ENCODE measurements at regions not wholly inside any gene's neighbourhood (a gene's known extent, or its start where the extent isn't known, plus 50 kb on each side); places are given as distances from the start of the nearest gene placed in this dataset.

DNA sequence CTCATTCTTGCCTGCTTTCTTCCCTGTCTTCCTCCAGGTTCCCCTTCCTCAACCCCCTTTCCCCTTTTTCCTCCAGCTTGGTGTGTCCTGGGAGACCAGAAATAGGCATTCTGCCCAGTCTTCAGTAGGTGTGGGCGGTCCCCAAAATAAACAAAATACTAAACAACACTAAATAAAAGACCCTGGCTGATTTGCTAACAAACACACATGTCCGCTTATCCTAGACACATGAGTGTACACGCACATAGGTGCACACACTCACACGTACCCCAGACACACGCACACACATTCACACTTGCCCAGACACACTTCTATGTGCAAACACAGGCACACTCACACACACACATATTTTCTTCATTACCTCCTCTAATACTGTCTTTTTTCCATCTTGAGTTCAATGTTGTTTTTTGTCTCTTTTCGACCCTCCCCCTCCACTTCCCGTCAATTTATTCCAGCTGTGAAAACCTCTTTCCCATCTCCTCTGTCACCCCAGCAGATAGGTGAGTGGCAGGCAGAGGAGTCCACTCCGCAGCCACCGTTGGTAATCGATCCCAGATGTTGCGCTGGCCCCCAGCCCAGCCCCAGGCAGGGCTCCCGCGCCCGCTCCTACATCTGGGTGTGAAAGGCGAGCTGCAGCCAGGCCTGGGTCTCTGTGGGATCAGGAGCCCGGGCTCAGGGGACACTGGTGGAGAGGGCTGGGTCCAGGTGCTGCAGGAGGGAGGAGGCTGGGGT, 56.9 kb upstream of the FOXP4 start:
- H3K9me3 Mint-ChIP-seq = no peaks in the 10 kb centered on the region
- peaks cover 34% of the 10 kb centered on the region for H3K27me3 Mint-ChIP-seq
- no peak overlapping the region for H3K4me3 Mint-ChIP-seq
- no peaks in the 10 kb centered on the region for H3K4me1 Mint-ChIP-seq (ENCODE audit: low read depth)
- H3K27ac Mint-ChIP-seq = no peak overlapping the region
- no peaks in the 10 kb centered on the region for H3K36me3 Mint-ChIP-seq (ENCODE audit: low read depth)

DNA sequence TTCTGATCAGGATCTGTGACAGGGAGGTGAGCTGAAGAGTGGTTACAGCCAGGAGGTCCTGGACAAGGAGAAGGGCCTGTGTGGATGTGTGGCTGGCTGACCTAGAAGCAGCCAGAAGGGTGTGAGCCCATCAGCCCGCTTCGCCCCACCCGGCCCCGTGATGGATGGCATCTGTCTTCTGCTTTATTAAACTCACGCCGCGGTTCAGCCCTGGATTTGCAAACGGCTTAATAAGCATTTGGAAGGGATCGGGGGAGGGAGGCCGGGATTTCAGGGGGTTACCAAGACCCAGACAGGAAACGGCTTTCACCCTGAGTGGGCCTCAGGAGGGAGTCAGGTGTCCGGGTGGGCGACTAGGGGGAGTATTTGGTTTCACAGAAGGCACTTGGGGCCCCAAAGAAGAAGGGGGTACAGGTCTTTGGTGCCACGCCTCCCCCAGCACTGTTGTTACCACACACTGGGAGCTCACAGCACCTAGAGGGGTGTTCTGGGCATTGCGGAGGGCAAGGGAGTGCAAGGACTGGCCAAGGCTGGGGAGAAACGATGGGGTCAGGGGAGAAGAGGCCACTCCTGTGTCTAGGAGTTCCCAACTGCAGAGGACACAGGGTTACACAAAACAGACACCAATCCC, 53.8 kb upstream of the FOXP4 start:
- no peaks in the 10 kb centered on the region for H3K9me3 Mint-ChIP-seq
- no peaks in the 10 kb centered on the region for H3K4me1 Mint-ChIP-seq (ENCODE audit: low read depth)
- H3K4me3 Mint-ChIP-seq = no peak overlapping the region
- no peak overlapping the region for H3K27ac Mint-ChIP-seq
- H3K36me3 Mint-ChIP-seq (ENCODE audit: low read depth) = no peaks in the 10 kb centered on the region
- H3K27me3 Mint-ChIP-seq = peaks cover 38% of the 10 kb centered on the region

DNA sequence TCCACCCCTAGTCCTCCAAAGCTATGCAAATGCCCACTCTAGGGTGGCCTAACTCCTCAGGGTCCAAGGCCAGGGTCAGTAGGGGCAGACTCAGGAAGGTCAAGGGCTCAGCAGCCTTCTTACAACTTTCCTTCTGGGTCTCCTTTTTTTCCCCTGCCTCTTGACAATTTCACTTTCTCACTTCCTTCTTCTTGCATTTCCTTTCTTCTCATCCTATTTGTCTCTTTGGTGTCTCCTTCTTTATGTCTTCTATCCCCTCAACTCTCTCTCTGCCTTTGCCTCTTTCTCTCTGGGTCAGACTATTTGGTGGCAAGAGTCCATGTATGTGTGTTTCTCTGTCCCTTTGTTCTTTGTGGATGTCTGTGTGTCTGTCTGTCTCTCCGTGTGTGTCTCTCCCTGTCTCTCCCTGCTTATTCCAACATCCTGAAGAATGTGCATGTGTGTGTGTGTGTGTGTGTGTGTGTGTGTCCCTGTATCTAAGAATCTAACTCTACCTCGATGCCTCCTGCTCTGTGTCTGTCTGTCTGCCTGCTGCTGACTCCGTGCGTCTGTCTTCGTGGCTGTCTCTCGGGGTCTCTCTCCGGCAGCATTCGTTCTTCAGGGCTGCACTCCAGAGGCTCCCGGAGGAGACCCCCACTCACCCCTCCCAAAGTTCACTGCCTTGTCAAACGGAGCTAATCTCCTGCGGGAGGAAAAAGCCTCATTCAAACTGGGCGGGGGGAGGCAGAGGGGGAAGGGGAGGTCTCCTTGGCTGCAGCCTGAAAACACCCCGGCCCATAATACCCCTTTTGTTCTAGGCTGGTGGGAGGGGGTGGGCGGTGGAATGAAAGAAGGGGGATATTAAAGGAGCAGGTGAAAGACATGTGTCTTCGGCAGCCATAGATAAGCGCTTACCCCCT, 51.7 kb upstream of the FOXP4 start:
- Mint-ChIP-seq H3K9me3 (no peaks in the 10 kb centered on the region), H3K4me3 (no peak overlapping the region), H3K27me3 (peaks cover 54% of the 10 kb centered on the region), H3K36me3 (ENCODE audit: low read depth) (no peaks in the 10 kb centered on the region), H3K27ac (peak overlapping the region; percentile 29), H3K4me1 (ENCODE audit: low read depth) (no peaks in the 10 kb centered on the region)
